Ascending aorta (tissue), 2 donors: ENCODE measurements at regions not wholly inside any gene's neighbourhood (a gene's known extent, or its start where the extent isn't known, plus 50 kb on each side); places are given as distances from the start of the nearest gene placed in this dataset.
"Not testable (repeated sequence)": the region's sequence is repeated elsewhere in the genome, so short reads cannot be mapped to it uniquely, and the experiment has no call there.

Source experiments
- DNase-seq, 2 donors: peaks; one replicate each; pipeline ENCODE4 v3.0.0-alpha.2; 2019; ENCODE audit warnings: low spot score in 2 of 2
- H3K27ac ChIP-seq, 2 donors: fragments of 200-600 bp; sonication (generic); one replicate each; pipeline ENCODE4 v1.5.1; 2016 to 2017; ENCODE audit warnings: mild to moderate bottlenecking in 1 of 2
- H3K27me3 ChIP-seq: fragments of 200-600 bp; sonication (generic); one replicate; pipeline ENCODE4 v1.5.1; 2017
- H3K36me3 ChIP-seq, 2 donors: fragments of 200-600 bp; sonication (generic); one replicate each; pipeline ENCODE4 v1.5.1; 2016
- H3K4me1 ChIP-seq, 2 donors: fragments of 200-600 bp; sonication (generic); one replicate each; pipeline ENCODE4 v1.5.1; 2016 to 2017; ENCODE audit warnings: mild to moderate bottlenecking in 1 of 2
- H3K4me3 ChIP-seq, 2 donors: fragments of 200-600 bp; sonication (generic); one replicate each; pipeline ENCODE4 v1.5.1; 2016 to 2017; ENCODE audit warnings: mild to moderate bottlenecking in 1 of 2
- H3K9me3 ChIP-seq, 2 donors: fragments of 200-600 bp; sonication (generic); one replicate each; pipeline ENCODE4 v1.5.1; 2016
- intact Hi-C: fragments of 100-400 bp; cut with DNase I; formaldehyde crosslinking; loops from one replicate; pipeline ENCODE4 v1.15.1; 2023
- TF ChIP-seq, protein P1 (sequence below), 3 experiments: fragments of 200-600 bp in 2 of 3; fragments of 450-650 bp in 1 of 3; sonication (generic) in 2 of 3; IDR thresholded peaks; one replicate each; pipeline ENCODE4 v1.5.1; 2016 to 2019; ENCODE audit warnings: antibody characterized with exemption in 3 of 3, mild to moderate bottlenecking in 1 of 3, moderate library complexity in 1 of 3

DNA sequence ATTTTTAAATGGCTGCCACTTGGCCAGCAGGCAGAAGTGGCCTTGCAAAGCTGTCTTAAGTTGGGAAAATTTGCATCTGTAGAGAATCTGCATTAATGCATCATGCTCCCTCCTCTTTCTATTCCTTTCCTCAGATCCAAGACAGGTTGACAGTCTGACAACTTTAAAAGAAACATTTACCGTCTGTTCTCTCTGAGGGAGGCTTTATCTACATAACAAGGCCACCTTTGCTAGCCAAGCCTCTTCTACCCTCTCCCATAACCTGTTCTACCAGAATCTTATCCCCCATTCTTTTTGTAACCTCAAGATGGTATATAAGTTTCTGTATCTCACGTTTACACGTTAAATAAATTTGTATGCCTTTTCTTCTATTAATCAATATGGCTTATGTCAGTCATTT, 271.9 kb downstream of the OSTF1 start:
- intact Hi-C loops: no loop called here
- H3K4me1 ChIP-seq: no peaks in the 10 kb centered on the region
- no peaks in the 10 kb centered on the region for H3K9me3 ChIP-seq
- no peak overlapping the region for H3K27ac ChIP-seq
- H3K4me3 ChIP-seq: no peak overlapping the region
- H3K27me3 ChIP-seq: no peaks in the 10 kb centered on the region
- no peaks in the 10 kb centered on the region for H3K36me3 ChIP-seq
- TF ChIP-seq, protein P1, sequence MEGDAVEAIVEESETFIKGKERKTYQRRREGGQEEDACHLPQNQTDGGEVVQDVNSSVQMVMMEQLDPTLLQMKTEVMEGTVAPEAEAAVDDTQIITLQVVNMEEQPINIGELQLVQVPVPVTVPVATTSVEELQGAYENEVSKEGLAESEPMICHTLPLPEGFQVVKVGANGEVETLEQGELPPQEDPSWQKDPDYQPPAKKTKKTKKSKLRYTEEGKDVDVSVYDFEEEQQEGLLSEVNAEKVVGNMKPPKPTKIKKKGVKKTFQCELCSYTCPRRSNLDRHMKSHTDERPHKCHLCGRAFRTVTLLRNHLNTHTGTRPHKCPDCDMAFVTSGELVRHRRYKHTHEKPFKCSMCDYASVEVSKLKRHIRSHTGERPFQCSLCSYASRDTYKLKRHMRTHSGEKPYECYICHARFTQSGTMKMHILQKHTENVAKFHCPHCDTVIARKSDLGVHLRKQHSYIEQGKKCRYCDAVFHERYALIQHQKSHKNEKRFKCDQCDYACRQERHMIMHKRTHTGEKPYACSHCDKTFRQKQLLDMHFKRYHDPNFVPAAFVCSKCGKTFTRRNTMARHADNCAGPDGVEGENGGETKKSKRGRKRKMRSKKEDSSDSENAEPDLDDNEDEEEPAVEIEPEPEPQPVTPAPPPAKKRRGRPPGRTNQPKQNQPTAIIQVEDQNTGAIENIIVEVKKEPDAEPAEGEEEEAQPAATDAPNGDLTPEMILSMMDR (IDR thresholded peaks at IDR 0.05): no peak
- no peak for DNase-seq

DNA sequence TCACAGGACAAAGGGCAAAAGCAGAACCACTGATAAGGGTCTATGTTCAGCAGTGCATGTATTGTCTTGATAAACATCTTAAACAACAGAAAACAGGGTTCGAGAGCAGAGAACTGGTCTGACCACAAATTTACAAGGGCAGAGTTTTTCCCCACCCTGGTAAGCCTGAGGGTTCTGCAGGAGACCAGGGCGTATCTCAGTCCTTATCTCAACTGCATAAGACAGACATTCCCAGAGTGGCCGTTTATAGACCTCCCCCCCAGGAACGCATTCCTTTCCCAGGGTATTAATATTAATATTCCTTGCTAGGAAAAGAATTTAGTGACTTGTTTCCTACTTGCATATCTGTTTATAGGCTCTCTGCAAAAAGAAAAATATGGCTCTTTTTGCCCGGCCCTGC, 274.1 kb downstream of the OSTF1 start:
- H3K4me1 ChIP-seq, H3K27ac ChIP-seq, intact Hi-C loops, H3K27me3 ChIP-seq, H3K4me3 ChIP-seq, H3K9me3 ChIP-seq, H3K36me3 ChIP-seq, DNase-seq: not testable (repeated sequence)

DNA sequence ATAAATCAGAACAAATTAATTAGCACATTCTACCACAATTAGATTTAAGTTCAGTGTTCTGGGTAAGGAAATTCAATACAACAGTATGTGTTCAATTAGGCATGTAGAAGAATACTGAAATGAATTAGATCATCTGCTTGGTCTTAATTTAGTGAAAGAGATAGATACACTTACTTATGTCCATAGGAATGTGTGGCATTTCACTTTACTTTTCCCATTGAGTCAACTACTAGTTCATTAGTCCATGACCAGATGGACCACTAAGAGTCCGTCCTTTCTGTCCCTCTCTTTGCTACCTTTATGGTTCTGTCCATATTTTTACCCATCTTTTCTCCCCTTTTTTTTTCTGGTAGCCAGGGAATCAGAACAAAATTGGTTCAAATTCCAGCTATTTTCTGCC, 276.9 kb downstream of the OSTF1 start:
- Histone ChIP-seq H3K4me3 (no peak overlapping the region), H3K36me3 (no peaks in the 10 kb centered on the region), H3K27me3 (no peaks in the 10 kb centered on the region), H3K4me1 (no peaks in the 10 kb centered on the region), H3K27ac (no peak overlapping the region), H3K9me3 (no peaks in the 10 kb centered on the region)
- intact Hi-C loops: no loop called here
- no peak for DNase-seq
- TF ChIP-seq, protein P1 (IDR thresholded peaks at IDR 0.05): no peak

DNA sequence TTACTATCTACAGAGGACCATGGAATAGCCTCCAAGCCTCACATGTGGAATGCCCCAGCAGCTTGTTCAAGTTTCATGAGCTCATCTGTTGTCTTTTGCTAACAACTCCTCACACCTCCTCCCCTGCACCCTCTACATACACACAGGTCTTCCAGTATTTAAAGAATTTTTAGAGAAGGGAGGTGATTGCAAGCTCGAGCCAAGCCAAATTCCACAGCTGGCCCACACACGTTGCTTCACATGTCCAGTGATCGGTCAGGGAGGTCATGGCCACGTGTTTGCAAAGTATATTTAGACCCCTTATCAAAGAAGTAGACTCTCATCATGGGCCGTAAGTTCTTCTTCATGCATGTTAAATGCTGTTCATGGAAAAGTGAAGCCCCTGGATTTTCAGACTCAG, 281.7 kb downstream of the OSTF1 start:
- DNase-seq: no peak
- TF ChIP-seq, protein P1 (IDR thresholded peaks at IDR 0.05): no peak
- Histone ChIP-seq H3K4me1 (no peaks in the 10 kb centered on the region), H3K27me3 (no peaks in the 10 kb centered on the region), H3K27ac (no peak overlapping the region), H3K4me3 (no peak overlapping the region), H3K36me3 (no peaks in the 10 kb centered on the region), H3K9me3 (no peaks in the 10 kb centered on the region)
- intact Hi-C loops: no loop called here

DNA sequence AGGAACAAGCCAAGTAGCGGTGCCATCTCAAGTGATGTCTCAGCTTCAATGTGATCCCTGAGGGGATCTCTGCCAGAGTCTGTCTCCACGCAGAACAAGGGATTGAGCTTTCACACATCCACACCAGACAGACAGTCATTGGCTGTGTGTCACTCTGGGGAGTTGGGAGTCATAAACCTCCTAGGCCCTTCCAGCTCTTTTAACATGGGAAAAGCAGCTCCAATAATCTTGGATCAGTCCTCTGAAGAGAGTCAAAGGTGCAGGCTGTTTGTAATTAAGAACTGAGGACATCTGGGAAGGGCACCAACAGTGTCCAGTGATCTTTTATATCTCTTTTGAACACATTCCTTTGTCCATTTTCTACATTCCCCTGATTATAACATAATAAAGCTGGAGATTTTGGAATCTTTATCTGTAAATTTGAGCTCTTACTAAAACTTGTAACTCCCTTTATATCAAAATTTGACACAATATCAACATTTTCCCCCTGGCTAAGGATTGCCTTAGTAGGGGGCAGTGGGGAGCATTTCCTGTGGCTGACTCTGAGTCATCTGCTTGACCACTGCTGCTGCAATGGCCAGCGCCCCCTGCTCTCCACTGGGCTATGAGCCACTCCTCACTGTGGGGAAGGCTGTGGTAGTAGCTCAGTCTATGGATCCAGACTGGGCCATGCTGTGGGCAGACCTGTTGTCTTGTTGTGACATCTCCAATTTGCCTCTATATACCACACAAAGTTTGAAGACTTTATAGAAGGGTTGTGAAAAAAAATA, 284.4 kb downstream of the OSTF1 start:
- H3K4me1 ChIP-seq: no peaks in the 10 kb centered on the region
- no peak overlapping the region for H3K27ac ChIP-seq
- intact Hi-C loops: no loop called here
- DNase-seq: no peak
- H3K4me3 ChIP-seq: no peak overlapping the region
- TF ChIP-seq, protein P1 (IDR thresholded peaks at IDR 0.05): no peak
- no peaks in the 10 kb centered on the region for H3K27me3 ChIP-seq
- H3K9me3 ChIP-seq: no peaks in the 10 kb centered on the region
- no peaks in the 10 kb centered on the region for H3K36me3 ChIP-seq

DNA sequence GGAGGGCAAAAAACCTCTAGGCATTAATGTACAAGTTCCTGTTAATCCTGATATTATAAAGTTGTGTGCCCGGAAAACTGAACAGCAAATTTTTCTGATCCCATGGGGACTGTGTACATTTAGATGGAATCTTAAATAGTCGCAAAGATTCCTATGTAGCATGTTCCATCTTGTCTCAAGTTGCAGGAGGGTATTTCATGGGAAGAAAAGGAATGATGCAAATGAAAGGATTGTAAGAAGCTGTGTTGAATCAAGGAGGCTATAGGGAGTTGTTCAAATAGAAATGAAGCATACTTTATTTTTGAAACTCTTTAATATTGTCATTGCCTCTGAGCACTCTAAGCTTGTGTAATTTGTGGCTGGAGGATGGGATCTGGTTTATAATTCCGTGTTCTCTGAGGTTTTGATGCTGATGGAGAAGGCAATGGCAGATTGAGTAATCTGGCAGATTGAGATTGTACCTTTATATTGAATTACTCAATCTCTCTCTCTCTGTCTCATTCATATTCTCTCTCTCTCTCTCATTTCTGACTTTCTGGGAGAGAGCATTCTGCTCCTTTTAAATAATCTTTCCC, 288.5 kb downstream of the OSTF1 start:
- H3K27ac ChIP-seq: no peak overlapping the region

More for the DNA sequence above, 288.5 kb downstream of the OSTF1 start:
- H3K9me3 ChIP-seq: no peaks in the 10 kb centered on the region
- no peaks in the 10 kb centered on the region for H3K36me3 ChIP-seq
- intact Hi-C loops: no loop called here
- H3K4me1 ChIP-seq: no peaks in the 10 kb centered on the region
- H3K4me3 ChIP-seq: no peak overlapping the region
- no peak for DNase-seq
- H3K27me3 ChIP-seq: no peaks in the 10 kb centered on the region
- TF ChIP-seq, protein P1 (IDR thresholded peaks at IDR 0.05): no peak
